H7 (cell line): ENCODE measurements at regions not wholly inside any gene's neighbourhood (a gene's known extent, or its start where the extent isn't known, plus 50 kb on each side); places are given as distances from the start of the nearest gene placed in this dataset.
"Not testable (repeated sequence)": the region's sequence is repeated elsewhere in the genome, so short reads cannot be mapped to it uniquely, and the experiment has no call there.

ENCODE experiments used
- DNase-seq: peaks from one replicate; pipeline ENCODE4 v3.0.0; 2012
- H3K27me3 ChIP-seq: 2 replicates; pipeline ENCODE4 v1.6.0; 2011; ENCODE audit warnings: mild to moderate bottlenecking, low read length; ENCODE audit not compliant: control insufficient read depth, insufficient read depth
- H3K36me3 ChIP-seq: replicated peaks from 2 replicates; pipeline ENCODE4 v1.5.1; 2011; ENCODE audit warnings: low read length; ENCODE audit not compliant: control insufficient read depth, insufficient read depth
- H3K4me3 ChIP-seq: 2 replicates; pipeline ENCODE4 v1.5.1; 2011; ENCODE audit warnings: low read depth, mild to moderate bottlenecking, control low read depth, low read length, moderate library complexity; ENCODE audit not compliant: insufficient read depth

- H3K27me3 ChIP-seq, DNase-seq, H3K36me3 ChIP-seq, H3K4me3 ChIP-seq: not testable (repeated sequence)
These were observed 76.6 kb upstream of the NOTCH2NLA start for GRCh38 chr1:146305442-146305841.

GRCh38 chr1:146298575-146298897 is 69.7 kb upstream of the NOTCH2NLA start:
- H3K4me3 ChIP-seq, H3K36me3 ChIP-seq, H3K27me3 ChIP-seq, DNase-seq: not testable (repeated sequence)

GRCh38 chr1:146297781-146298574 is 69.2 kb upstream of the NOTCH2NLA start:
- DNase-seq, H3K27me3 ChIP-seq, H3K4me3 ChIP-seq, H3K36me3 ChIP-seq: not testable (repeated sequence)

GRCh38 chr1:146292940-146293936 is 64.4 kb upstream of the NOTCH2NLA start:
- DNase-seq, H3K36me3 ChIP-seq, H3K27me3 ChIP-seq: not testable (repeated sequence)

GRCh38 chr1:146292424-146292823 is 63.6 kb upstream of the NOTCH2NLA start:
- not testable (repeated sequence) for H3K36me3 ChIP-seq, H3K27me3 ChIP-seq, H3K4me3 ChIP-seq, DNase-seq

More at GRCh38 chr1:146292940-146293936, 64.4 kb upstream of the NOTCH2NLA start:
- H3K4me3 ChIP-seq: not testable (repeated sequence)

GRCh38 chr1:146287881-146288280 is 59.1 kb upstream of the NOTCH2NLA start:
- not testable (repeated sequence) for H3K36me3 ChIP-seq, H3K27me3 ChIP-seq, H3K4me3 ChIP-seq, DNase-seq

- not testable (repeated sequence) for H3K36me3 ChIP-seq, DNase-seq, H3K27me3 ChIP-seq, H3K4me3 ChIP-seq
These were observed 55.9 kb upstream of the NOTCH2NLA start for GRCh38 chr1:146284760-146285159.

- not testable (repeated sequence) for H3K4me3 ChIP-seq, H3K27me3 ChIP-seq, DNase-seq, H3K36me3 ChIP-seq
These were observed 54.7 kb upstream of the NOTCH2NLA start for GRCh38 chr1:146283527-146283880.

GRCh38 chr1:146282807-146283526 is 54.1 kb upstream of the NOTCH2NLA start:
- H3K4me3 ChIP-seq, H3K27me3 ChIP-seq, DNase-seq, H3K36me3 ChIP-seq: not testable (repeated sequence)

- H3K27me3 ChIP-seq, DNase-seq, H3K36me3 ChIP-seq, H3K4me3 ChIP-seq: not testable (repeated sequence)
These were observed 52.7 kb upstream of the NOTCH2NLA start for GRCh38 chr1:146281522-146281921.

- H3K36me3 ChIP-seq, H3K27me3 ChIP-seq, H3K4me3 ChIP-seq, DNase-seq: not testable (repeated sequence)
These were observed 49.9 kb upstream of the NOTCH2NLA start for GRCh38 chr1:146278758-146279157.
